K562 (cell line): ENCODE measurements at regions not wholly inside any gene's neighbourhood (a gene's known extent, or its start where the extent isn't known, plus 50 kb on each side); places are given as distances from the start of the nearest gene placed in this dataset.

Experiments
- BRF1 ChIP-seq: IDR thresholded peaks from 3 replicates; pipeline ENCODE4 v1.6.1; 2011; ENCODE audit warnings: borderline replicate concordance, mild to moderate bottlenecking; ENCODE audit not compliant: insufficient read length; ENCODE audit errors: extremely low read depth
- CBFA2T3 ChIP-seq: fragments of 450-650 bp; IDR thresholded peaks from 2 replicates; pipeline ENCODE4 v1.6.1; 2017
- ETV6 ChIP-seq, 3 experiments: fragments of 150-350 bp in 1 of 3; sonication (generic) in 1 of 3; formaldehyde crosslinking in 1 of 3; IDR thresholded peaks; 2 replicates each; pipeline versions ENCODE4 v1.6.1 to v1.8.0; 2014 to 2022; ENCODE audit warnings: borderline replicate concordance in 2 of 3, low read depth in 2 of 3, antibody characterized with exemption in 1 of 3, low read length in 1 of 3, mild to moderate bottlenecking in 1 of 3, missing genetic modification reagents in 1 of 3
- KHSRP ChIP-seq: fragments of 450-650 bp; IDR thresholded peaks from 2 replicates; pipeline ENCODE4 v1.6.1; 2017
- NCOA4 ChIP-seq: fragments of 450-650 bp; IDR thresholded peaks from 2 replicates; pipeline ENCODE4 v1.6.1; 2018; ENCODE audit warnings: mild to moderate bottlenecking; ENCODE audit not compliant: partially characterized antibody
- PPARD ChIP-seq: fragments of 250-450 bp; sonication (Bioruptor Pico); IDR thresholded peaks from 2 replicates; pipeline ENCODE4 v1.8.0; 2022; ENCODE audit warnings: inconsistent platforms, mild to moderate bottlenecking, moderate library complexity
- RBM22 ChIP-seq: fragments of 200-400 bp; formaldehyde crosslinking; IDR thresholded peaks from 2 replicates; pipeline ENCODE4 v1.6.1; 2018; ENCODE audit warnings: low read length, low read depth; ENCODE audit not compliant: poor library complexity, severe bottlenecking
- SIN3B ChIP-seq: fragments of 450-650 bp; IDR thresholded peaks from 2 replicates; pipeline ENCODE4 v1.6.1; 2017; ENCODE audit warnings: low read depth, mild to moderate bottlenecking, moderate library complexity
- TAF15 ChIP-seq: fragments of 200-400 bp; formaldehyde crosslinking; IDR thresholded peaks from 2 replicates; pipeline ENCODE4 v1.6.1; 2017; ENCODE audit warnings: mild to moderate bottlenecking, low read depth, low read length, moderate library complexity
- TAL1 ChIP-seq: fragments of 450-650 bp; IDR thresholded peaks from 2 replicates; pipeline ENCODE4 v1.6.1; 2016; ENCODE audit warnings: mild to moderate bottlenecking
- TCF15 ChIP-seq: fragments of 250-450 bp; sonication (Bioruptor Pico); IDR thresholded peaks from 2 replicates; pipeline ENCODE4 v1.8.0; 2022; ENCODE audit warnings: moderate library complexity, mild to moderate bottlenecking, inconsistent platforms
- TCF3 ChIP-seq: sonication (generic); formaldehyde crosslinking; IDR thresholded peaks from 2 replicates; pipeline ENCODE4 v1.4.0; 2020; ENCODE audit warnings: mild to moderate bottlenecking, missing genetic modification reagents
- ZBTB26 ChIP-seq: fragments of 450-650 bp; formaldehyde crosslinking; IDR thresholded peaks from 2 replicates; pipeline ENCODE4 v1.4.0; 2022; ENCODE audit warnings: missing genetic modification characterization
- ZBTB5 ChIP-seq: fragments of 450-650 bp; IDR thresholded peaks from 2 replicates; pipeline ENCODE4 v1.6.1; 2017; ENCODE audit warnings: antibody characterized with exemption
- ZFX ChIP-seq: sonication (generic); formaldehyde crosslinking; IDR thresholded peaks from 2 replicates; pipeline ENCODE4 v1.8.0; 2022; ENCODE audit warnings: mild to moderate bottlenecking, missing genetic modification reagents, moderate library complexity
- ZNF146 ChIP-seq: IDR thresholded peaks from one replicate; pipeline ENCODE4 v1.6.1; 2018; ENCODE audit warnings: missing compliant biosample characterization; ENCODE audit not compliant: unreplicated experiment
- ZNF253 ChIP-seq: fragments of 250-450 bp; sonication (Bioruptor Pico); conservative IDR thresholded peaks from 2 replicates; pipeline ENCODE4 v1.6.1; 2021; ENCODE audit warnings: mild to moderate bottlenecking
- ZNF384 ChIP-seq: IDR thresholded peaks from 2 replicates; pipeline ENCODE4 v1.6.1; 2012; ENCODE audit warnings: low read depth, low read length, improper control_type of control experiment
- ZNF431 ChIP-seq: sonication (generic); formaldehyde crosslinking; IDR thresholded peaks from 2 replicates; pipeline ENCODE4 v1.8.0; 2022; ENCODE audit warnings: mild to moderate bottlenecking, missing genetic modification reagents
- ZNF592 ChIP-seq: fragments of 450-650 bp; IDR thresholded peaks from 2 replicates; pipeline ENCODE4 v1.6.1; 2017; ENCODE audit warnings: antibody characterized with exemption, mild to moderate bottlenecking
- TF ChIP-seq, protein P1 (sequence below): fragments of 250-450 bp; sonication (Bioruptor Pico); IDR thresholded peaks from 2 replicates; pipeline ENCODE4 v1.8.0; 2022; ENCODE audit warnings: inconsistent platforms

GRCh38 chr3:45332901-45333407, 55.4 kb upstream of the LARS2 start (continued):
- TF ChIP-seq TAL1, result no peak
- TF ChIP-seq BRF1, result no peak
- no peak for TF ChIP-seq ZNF253 (CRISPR knock-in tag)
- TF ChIP-seq TAF15, result no peak
- no peak for TF ChIP-seq ZNF146
- TF ChIP-seq ZNF384, result no peak
- TF ChIP-seq KHSRP, result no peak
- TF ChIP-seq ZBTB26 (CRISPR knock-in tag), result no peak
- TF ChIP-seq, protein P1, sequence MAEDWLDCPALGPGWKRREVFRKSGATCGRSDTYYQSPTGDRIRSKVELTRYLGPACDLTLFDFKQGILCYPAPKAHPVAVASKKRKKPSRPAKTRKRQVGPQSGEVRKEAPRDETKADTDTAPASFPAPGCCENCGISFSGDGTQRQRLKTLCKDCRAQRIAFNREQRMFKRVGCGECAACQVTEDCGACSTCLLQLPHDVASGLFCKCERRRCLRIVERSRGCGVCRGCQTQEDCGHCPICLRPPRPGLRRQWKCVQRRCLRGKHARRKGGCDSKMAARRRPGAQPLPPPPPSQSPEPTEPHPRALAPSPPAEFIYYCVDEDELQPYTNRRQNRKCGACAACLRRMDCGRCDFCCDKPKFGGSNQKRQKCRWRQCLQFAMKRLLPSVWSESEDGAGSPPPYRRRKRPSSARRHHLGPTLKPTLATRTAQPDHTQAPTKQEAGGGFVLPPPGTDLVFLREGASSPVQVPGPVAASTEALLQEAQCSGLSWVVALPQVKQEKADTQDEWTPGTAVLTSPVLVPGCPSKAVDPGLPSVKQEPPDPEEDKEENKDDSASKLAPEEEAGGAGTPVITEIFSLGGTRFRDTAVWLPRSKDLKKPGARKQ (CRISPR knock-in tag), result no peak
- TF ChIP-seq ZFX, result no peak
- peak; percentile 42 for TF ChIP-seq TCF3
- TF ChIP-seq ETV6 (IDR thresholded peaks at IDR 0.05; ENCODE audit: borderline replicate concordance in 1 of 2, low read depth in 2 of 2, low read length in 1 of 2), result no peak
- no peak for TF ChIP-seq ETV6 (CRISPR knock-in tag; IDR thresholded peaks at IDR 0.05; ENCODE audit: borderline replicate concordance)
- no peak for TF ChIP-seq ZBTB5
- TF ChIP-seq ZNF592, result no peak
- TF ChIP-seq TCF15 (CRISPR knock-in tag), result no peak
- TF ChIP-seq CBFA2T3, result peak; percentile 42
- TF ChIP-seq RBM22, result no peak
- no peak for TF ChIP-seq SIN3B
- no peak for TF ChIP-seq NCOA4
- no peak for TF ChIP-seq ZNF431 (CRISPR knock-in tag)
- no peak for TF ChIP-seq PPARD (CRISPR knock-in tag)
